ENCODE measurements at regions not wholly inside any gene's neighbourhood (a gene's known extent, or its start where the extent isn't known, plus 50 kb on each side); places are given as distances from the start of the nearest gene placed in this dataset.

DNA sequence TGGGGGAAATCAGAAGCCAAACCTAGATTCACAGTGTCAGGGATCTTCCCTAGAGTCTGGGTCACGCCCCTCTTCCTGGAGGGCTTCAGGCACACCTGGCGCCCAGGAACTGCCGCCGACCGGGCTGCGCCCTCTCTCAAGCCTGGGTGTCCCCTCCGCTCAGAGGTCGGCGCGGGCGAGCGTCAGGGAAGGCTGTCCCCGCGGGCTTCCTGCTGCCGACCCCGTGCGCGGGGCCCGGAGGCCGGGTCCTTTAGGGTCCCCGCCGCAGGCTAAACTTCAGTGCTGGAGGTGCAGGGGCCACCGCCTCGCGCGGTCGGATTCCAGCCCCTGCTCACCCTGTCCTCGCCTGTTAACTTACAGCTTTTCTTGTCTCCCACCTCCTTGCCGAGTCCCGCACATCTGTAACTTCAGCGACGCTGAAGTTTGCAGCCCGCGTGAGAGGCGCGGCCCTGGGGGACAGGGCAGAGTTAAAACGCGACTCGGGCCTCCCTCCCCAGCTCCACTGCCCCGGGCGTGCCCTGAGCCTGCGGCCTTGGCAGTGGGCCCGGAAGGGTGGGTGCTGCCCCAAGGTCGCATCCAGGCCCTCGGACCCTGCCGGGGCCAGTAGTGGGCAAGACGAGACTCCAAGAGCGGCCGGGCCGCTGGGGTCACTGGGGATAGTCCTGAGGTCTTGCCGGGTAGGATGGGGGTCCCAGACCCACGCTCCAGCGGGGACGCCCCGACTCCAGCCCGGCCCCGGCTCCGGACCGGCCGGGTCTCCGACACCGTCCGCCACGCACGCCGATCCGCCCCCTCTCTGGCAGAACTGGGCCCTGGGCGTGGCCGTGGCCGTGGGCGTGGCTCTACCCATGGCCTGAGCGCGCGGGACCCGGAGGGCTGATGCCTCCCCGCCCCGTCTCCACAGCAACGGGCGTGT, 95.6 kb upstream of the ZNF98 start:
- Histone ChIP-seq H3K36me3 (ENCODE audit: control insufficient read depth, insufficient read depth, low read length) (no peaks in the 10 kb centered on the region), H3K9me3 (no peaks in the 10 kb centered on the region), H3K4me1 (no peaks in the 10 kb centered on the region), H3K27me3 (replicated peaks; ENCODE audit: control insufficient read depth, insufficient read depth, low read length) (no peaks in the 10 kb centered on the region), H3K4me3 (ENCODE audit: low read depth, low read length) (no peak overlapping the region)
- ChIA-PET POLR2A (no interaction called here), CTCF (no interaction called here)
- intact Hi-C loops (cut with micrococcal nuclease; ENCODE audit: unreplicated experiment), result no loop called here
- Mint-ChIP-seq H3K27me3 (ENCODE audit: insufficient read depth, unreplicated experiment) (no peaks in the 10 kb centered on the region), H3K4me1 (ENCODE audit: low read depth, unreplicated experiment) (no peaks in the 10 kb centered on the region), H3K36me3 (ENCODE audit: insufficient read depth, unreplicated experiment) (peaks cover 5% of the 10 kb centered on the region), H3K9me3 (ENCODE audit: unreplicated experiment) (peaks cover 25% of the 10 kb centered on the region), H3K27ac (ENCODE audit: unreplicated experiment) (no peak overlapping the region), H3K4me3 (ENCODE audit: unreplicated experiment) (no peak overlapping the region)
- BruUV-seq (replicated peaks), result no TSS peak
- DNase-seq, result no peak
- TF ChIP-seq CTCF (IDR thresholded peaks at IDR 0.05; ENCODE audit: insufficient read depth in 1 of 2, low read depth in 1 of 2, low read length in 1 of 2, severe bottlenecking in 1 of 2, unreplicated experiment in 1 of 2), result no peak

DNA sequence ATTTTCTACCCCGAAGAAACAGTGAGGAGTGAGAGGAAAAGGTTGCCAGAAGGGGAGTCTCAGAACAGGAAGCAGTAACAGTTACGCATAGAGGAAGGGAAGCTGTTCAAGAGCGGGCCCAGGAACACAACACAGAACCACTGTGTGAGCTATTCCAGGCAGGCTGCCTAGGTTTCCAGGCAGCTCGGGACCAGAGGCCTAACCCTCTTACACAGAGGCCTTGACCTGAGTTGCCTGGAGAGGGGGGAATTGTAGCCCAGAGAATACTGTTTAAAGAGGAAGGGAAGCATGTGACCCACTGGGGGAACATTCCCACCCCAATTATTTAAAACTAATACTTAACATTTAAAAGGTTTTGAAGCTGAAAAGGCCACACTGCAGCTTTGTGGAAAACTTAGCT, 93.3 kb upstream of the ZNF98 start:
- DNase-seq, result no peak
- H3K27me3 Mint-ChIP-seq (ENCODE audit: insufficient read depth, unreplicated experiment), result no peaks in the 10 kb centered on the region
- H3K36me3 ChIP-seq (ENCODE audit: control insufficient read depth, insufficient read depth, low read length), result no peaks in the 10 kb centered on the region
- H3K4me3 ChIP-seq (ENCODE audit: low read depth, low read length), result no peak overlapping the region
- CTCF ChIA-PET, result no interaction called here
- no peak overlapping the region for H3K27ac Mint-ChIP-seq (ENCODE audit: unreplicated experiment)
- no peaks in the 10 kb centered on the region for H3K4me1 ChIP-seq
- H3K9me3 Mint-ChIP-seq (ENCODE audit: unreplicated experiment), result peaks cover 22% of the 10 kb centered on the region
- H3K4me3 Mint-ChIP-seq (ENCODE audit: unreplicated experiment), result no peak overlapping the region
- intact Hi-C loops (cut with micrococcal nuclease; ENCODE audit: unreplicated experiment), result no loop called here
- H3K9me3 ChIP-seq, result no peaks in the 10 kb centered on the region
- peaks cover 5% of the 10 kb centered on the region for H3K36me3 Mint-ChIP-seq (ENCODE audit: insufficient read depth, unreplicated experiment)
- no peak for TF ChIP-seq CTCF (IDR thresholded peaks at IDR 0.05; ENCODE audit: insufficient read depth in 1 of 2, low read depth in 1 of 2, low read length in 1 of 2, severe bottlenecking in 1 of 2, unreplicated experiment in 1 of 2)
- no peaks in the 10 kb centered on the region for H3K27me3 ChIP-seq (replicated peaks; ENCODE audit: control insufficient read depth, insufficient read depth, low read length)
- POLR2A ChIA-PET, result no interaction called here
- H3K4me1 Mint-ChIP-seq (ENCODE audit: low read depth, unreplicated experiment), result no peaks in the 10 kb centered on the region
- no TSS peak for BruUV-seq (replicated peaks)

GRCh38 chr19:22503524-22503923, 81.4 kb upstream of the ZNF98 start:
- H3K27me3 Mint-ChIP-seq (ENCODE audit: insufficient read depth, unreplicated experiment), result no peaks in the 10 kb centered on the region

More at GRCh38 chr19:22503524-22503923, 81.4 kb upstream of the ZNF98 start:
- intact Hi-C loops (cut with micrococcal nuclease; ENCODE audit: unreplicated experiment), result no loop called here
- ChIA-PET CTCF (no interaction called here), POLR2A (no interaction called here)
- H3K4me3 Mint-ChIP-seq (ENCODE audit: unreplicated experiment), result no peak overlapping the region
- TF ChIP-seq CTCF (IDR thresholded peaks at IDR 0.05; ENCODE audit: insufficient read depth in 1 of 2, low read depth in 1 of 2, low read length in 1 of 2, severe bottlenecking in 1 of 2, unreplicated experiment in 1 of 2), result no peak
- no TSS peak for BruUV-seq (replicated peaks)
- no peak overlapping the region for H3K27ac Mint-ChIP-seq (ENCODE audit: unreplicated experiment)
- H3K36me3 ChIP-seq (ENCODE audit: control insufficient read depth, insufficient read depth, low read length), result no peaks in the 10 kb centered on the region
- H3K36me3 Mint-ChIP-seq (ENCODE audit: insufficient read depth, unreplicated experiment), result no peaks in the 10 kb centered on the region
- no peaks in the 10 kb centered on the region for H3K27me3 ChIP-seq (replicated peaks; ENCODE audit: control insufficient read depth, insufficient read depth, low read length)
- DNase-seq, result no peak
- peaks cover 25% of the 10 kb centered on the region for H3K9me3 Mint-ChIP-seq (ENCODE audit: unreplicated experiment)
- no peaks in the 10 kb centered on the region for H3K4me1 Mint-ChIP-seq (ENCODE audit: low read depth, unreplicated experiment)
- no peak overlapping the region for H3K4me3 ChIP-seq (ENCODE audit: low read depth, low read length)
- no peaks in the 10 kb centered on the region for H3K4me1 ChIP-seq
- H3K9me3 ChIP-seq, result no peaks in the 10 kb centered on the region
